Right kidney (tissue), 1 donor: ENCODE measurements at regions not wholly inside any gene's neighbourhood (a gene's known extent, or its start where the extent isn't known, plus 50 kb on each side); places are given as distances from the start of the nearest gene placed in this dataset.

ENCODE experiments used
- DNase-seq: peaks from one replicate; pipeline ENCODE4 v3.0.0-alpha.2; 2016

DNA sequence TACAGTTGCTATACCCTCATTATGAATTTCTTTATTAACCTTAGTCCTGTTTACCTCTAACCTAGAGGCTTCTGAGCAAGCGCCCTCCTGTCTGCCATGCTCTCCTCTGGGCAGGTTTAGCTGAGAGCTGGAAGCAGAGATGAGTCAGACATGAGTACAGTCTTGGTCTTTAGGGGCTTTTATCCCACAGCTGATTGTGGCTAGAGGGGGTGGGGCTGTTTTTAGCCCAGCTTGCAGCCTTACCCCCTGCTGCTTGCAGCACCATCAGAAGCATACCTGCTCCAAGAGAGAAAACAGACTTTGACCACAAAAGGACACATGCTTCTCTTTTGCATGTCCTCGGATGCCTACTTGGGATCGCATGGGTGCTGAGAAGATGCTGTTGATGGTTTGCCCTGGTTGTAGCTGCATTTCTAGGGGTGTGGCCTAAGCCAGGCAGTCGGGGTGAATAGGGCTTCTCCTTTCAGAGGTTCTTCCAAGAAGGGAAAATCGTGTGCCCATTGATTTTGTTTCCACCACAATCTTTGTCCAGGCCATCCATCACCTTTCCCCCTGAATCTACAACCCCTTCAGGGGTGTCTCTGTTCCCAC lies 115.0 kb upstream of the LGALSL start:
- DNase-seq: no peak

DNA sequence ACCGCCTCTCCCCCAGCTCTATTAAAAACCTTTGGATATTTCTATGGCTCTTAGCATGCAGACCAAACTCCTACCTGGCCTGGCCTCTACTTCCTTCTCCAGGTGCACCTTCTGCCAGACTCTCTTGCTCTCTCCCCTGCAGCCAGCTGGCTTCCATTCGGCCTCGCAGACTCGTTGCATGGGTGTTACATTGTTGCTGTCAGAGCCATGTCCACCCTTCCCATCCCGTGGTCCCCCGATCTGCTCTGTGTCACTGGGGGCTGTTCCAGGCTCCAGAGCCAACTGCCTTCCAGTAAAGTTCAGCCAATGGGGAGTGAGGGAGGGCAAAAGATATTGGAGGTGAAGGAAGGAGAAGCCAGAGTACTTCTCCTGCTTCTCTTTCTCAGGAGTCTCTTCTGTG lies 112.5 kb upstream of the LGALSL start:
- DNase-seq: no peak

DNA sequence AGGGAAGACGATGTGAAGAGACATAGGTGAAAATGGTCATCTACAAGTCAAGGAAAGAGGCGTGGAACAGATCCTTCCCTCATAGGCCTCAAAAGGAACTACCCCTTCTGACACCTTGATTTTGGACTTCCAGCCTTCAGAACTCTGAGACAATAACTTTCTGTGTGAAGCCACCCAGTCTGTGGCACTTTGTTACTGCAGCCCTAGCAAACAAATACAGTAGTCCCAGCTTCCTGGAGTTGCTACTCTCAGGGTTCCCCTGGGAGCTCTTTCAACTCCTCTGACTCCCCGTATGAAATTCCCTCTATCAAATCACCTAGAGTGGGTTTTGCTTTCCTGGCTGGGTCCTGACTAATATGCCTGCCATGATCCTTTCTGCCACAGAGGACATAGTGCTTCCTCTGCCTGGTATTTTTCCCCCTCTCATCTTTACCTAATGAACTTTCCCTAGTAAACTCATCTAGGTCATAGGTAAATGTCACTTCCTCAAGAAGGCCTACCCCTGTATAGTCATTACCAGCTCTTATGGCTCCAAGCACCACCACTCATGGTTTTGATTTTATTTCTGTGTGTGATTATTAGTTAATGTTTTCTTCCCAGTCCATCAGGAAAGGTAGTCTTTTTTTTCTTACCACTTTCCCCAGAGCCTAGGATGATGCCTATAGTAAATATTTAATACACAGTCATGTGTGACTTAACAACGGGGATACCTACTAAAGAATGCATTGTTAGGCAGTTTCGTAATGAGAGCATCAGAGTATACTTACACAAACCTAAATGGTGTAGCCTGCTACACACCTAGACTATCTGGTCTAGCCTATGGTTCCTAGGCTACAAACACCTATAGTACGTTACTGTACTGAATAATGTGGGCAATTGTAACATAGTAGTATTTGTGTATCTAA lies 111.5 kb upstream of the LGALSL start:
- no peak for DNase-seq

DNA sequence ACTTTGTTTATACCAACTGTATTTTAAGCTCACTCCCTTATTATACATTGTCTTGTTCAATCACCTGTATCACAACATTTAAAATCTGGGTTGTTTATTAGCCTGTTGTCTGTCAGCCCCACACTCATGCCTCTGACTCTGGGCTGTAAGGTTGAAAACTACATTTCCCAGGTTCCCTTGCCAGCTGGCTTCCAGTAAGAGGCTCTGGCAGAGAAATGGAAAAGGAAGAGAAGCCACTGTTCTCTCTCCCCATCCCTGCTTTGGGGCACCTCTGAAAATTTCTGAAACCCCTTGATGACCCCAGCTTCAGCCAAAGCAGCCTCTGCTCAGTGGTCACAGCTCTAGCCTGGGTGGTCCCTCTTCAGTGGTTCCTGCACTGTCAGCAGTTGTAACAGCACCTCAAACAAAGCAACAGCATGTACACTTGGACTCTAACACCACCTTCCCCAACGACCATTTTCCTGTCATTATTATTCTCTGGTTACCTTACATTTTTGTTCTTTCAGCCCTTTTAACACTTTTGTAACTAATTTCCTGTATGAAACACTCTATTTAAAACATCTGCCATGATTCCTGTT lies 108.9 kb upstream of the LGALSL start:
- no peak for DNase-seq

DNA sequence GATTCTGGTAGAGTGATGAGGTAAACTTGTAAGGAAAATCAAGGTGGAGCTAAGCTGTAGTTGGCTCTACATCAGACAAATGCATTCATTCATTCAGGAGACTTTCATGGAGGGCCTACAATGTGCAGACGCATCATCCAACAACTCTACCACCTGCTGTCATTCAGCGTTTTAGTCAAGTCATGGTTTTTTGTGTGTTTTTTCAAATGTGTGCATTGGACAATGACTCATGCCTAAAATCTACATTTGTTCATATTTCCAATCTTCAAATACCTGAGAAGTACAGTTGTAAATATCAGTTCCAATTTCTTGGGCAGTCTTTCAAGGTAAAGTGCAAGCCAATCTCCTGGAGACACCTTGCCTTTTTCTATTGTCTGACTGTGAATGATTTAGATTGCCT lies 108.0 kb upstream of the LGALSL start:
- DNase-seq: no peak

DNA sequence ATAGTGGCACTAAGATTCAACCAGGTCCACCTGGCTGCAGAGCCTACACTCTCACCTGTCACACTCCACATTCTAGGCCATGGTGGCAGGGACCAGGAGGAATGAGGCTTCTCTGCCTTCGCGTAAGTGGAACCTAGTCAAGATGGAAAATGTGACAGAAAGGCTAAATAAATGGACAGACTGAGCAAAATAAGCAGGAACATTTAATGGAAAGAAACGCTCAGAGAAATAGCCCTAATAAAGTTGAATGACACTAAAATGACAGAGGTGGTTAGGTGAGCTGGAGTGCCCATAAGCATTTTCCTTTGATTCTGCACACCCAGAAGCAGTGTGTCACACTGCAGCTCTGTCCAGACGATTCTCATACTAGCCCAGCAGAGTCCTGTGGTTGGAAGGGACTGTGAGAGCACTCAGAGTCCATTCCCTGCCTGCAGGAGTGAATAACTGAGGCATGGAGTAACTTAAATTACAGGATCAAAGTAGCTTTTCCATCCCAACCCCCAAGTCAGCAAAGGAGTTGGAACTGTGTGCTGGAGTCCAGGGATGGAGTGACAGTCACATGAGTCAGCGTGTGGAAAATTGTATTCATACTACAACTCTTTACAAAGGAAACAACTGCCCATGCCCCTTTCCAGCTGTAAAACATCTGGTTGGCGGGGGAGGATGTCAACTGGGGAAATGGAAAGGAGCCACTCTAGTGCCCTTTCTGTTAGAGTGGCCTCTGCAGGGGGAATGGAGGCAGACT lies 105.4 kb upstream of the LGALSL start:
- no peak for DNase-seq

DNA sequence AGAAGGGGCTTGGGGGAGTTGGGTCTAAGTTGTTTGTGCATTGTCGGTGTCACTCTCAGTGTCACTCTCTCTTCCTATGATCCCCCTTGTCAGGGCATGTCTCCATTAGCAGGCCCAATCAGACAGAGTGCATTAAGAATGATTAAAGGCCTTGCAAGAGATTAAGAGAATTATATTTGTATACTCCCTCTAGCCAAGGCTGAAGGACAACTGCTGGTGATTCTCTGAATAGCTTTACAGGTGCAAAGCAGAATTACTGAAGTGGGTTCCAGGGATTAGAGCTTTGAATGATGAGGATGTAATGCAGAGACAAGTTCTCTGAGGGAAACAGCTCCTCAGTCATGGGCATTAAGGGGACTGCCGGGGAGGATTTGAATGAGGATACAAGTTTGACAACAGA lies 104.8 kb upstream of the LGALSL start:
- no peak for DNase-seq

DNA sequence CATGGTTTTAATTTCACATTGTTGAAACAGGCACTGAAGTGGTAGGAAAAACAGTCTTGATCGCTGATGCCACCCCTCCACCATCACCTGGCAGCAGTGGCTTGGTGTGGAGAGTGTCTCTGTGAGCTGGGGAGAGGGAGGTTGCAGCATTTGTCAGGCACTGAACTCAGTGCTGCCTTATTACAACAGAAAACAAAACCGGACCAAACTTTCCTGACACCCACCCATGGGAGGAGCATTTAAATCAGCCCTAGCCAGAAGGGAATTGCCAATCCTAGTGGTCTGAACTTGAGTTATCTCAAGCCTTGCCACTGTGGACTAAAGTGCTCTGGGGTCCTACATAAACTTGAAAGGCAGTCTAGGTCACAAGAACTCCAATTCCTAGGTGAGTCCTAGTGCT lies 103.0 kb upstream of the LGALSL start:
- DNase-seq: no peak

DNA sequence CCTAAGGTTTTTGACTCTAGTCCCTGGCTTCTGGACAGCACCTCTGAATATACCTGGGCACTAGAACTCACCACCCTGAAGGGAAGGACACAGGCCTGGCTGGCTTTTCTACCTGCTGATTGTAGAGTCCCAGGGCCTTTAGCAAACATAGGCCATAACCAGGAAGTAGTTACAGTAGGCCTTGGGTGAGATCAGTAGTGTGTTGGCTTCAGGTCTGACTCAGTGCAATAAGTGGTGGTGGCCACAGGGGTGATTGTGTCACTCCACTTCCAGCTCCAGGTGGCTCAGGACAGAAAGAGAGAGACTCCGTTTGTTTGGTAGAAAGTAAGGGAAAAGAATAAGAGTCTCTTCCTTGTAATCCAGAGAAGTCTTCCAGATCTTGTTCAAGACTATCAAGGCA lies 101.7 kb upstream of the LGALSL start:
- no peak for DNase-seq

DNA sequence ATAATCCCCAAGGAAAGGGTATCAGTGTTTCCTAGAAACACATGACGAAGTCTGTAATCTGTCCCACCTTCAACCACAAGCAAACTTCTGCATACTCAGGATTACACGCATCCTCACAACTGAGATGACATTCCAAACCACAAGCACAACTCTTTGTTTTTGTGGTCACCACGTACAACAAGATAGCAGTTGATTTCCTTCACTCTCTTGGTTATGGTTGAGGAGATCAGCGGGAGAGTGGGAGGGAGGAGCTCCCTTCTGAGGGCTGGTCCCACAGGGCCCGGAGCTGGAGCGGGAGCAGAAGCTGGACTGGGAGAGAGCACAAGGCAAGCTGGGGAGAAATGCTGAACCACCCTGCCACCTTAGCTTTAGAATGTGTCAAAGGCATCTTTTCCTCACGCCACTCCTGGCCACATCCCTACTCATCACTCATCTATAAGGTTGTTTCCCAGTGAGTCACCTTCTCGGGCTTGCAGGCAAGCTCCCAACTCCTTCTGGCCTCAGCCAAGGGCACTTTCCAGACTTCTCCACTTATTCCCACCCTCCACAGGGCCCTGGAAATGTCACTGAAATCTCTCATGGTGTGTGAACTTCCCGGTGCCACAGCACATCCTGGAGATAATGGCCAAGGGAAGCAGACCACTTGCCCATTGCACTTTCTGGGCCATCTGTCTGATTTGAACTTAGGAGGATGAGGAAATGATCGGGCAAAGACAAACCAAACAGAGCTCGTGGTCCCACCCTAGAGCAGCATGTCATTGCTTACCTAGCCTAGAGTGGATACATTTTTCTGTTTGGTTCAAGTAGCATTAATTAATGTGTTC lies 98.9 kb upstream of the LGALSL start:
- no peak for DNase-seq

DNA sequence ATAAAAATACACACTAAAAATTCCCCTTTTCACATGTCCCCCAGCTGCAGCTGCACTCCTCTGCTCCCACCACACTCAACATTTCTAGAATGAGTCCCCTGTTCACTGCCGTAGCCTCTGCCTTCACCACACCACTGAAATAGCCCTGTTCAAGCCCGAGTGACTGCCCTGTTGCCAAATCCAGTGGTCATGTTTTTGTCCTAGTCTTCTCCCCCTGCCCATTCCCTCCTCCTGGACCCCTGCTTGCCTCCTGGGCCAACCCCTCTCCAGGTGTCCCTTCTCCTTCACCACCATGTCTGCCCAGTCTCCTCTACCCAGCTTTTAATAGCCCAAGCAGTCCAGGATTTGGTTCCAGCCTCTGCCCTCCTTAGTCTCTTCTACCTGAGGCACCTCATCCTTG lies 97.1 kb upstream of the LGALSL start:
- no peak for DNase-seq

DNA sequence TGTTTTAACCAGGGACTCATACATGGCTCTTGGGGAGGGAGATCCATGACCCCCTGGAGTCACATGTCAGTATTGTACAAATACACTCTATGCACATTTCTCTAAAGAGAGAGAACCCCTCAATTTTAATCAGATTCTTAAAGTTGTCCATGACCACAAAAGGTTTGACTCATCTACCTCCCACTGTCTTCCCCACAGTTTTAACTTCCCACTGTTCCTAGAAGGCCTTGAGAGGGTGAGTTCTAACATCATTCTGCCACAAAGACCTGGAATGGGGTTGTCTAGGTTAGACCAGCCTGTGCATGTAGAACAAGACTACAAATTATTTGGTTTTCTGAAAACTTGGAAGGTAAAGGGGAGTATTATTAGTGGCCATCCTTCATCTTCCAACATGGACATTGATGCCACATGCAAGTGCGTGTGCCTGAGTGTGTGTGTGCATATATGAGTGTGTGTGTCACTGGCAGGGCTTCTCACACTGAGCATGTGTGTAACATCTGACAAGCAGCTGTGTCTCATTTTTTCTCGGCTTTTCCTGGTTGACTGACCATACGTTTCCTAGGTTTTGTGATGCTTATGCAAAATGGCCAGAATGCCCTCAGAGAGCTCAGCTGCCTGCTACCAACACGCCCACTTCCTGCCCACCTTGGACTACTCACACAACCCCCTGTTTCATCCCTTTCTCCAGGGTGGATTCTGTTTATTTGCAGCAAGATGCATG lies 94.6 kb upstream of the LGALSL start:
- no peak for DNase-seq

DNA sequence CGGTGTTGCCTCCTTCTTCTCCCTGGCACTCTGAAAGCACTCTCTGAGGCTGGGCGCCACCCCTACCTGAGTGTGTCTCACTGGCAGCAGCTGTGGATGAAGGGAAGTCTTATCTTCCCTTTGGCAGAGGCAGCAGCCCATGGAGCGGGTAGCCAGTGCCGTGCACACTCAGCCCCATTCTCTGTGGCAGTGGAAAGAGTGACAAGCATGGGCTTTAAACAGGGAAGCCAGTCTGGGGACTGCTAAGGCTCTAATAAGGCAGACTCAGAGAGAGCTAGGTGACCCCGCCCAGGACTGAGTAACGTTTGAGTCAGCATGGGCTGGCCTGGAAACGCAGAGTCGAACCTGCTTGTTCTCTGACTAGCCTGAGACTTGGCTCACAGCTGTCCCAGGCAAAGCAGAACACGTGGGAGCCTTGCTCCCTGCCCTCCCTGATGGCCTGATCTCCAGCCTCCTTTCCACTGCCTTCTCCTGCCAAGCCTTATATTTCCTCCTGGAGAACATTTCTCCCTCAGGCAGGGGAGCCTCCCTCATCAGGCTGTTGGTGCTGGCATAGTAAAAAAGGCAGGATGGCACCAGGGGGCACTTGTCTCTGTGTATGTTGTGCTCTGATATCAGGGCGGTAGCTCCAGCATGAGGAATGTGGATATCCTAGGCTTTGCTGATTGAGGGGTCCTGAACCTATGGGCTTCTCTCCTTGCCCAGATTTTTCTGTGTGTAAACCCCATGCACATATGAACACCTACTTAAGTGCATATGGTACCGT lies 93.9 kb upstream of the LGALSL start:
- DNase-seq: no peak

DNA sequence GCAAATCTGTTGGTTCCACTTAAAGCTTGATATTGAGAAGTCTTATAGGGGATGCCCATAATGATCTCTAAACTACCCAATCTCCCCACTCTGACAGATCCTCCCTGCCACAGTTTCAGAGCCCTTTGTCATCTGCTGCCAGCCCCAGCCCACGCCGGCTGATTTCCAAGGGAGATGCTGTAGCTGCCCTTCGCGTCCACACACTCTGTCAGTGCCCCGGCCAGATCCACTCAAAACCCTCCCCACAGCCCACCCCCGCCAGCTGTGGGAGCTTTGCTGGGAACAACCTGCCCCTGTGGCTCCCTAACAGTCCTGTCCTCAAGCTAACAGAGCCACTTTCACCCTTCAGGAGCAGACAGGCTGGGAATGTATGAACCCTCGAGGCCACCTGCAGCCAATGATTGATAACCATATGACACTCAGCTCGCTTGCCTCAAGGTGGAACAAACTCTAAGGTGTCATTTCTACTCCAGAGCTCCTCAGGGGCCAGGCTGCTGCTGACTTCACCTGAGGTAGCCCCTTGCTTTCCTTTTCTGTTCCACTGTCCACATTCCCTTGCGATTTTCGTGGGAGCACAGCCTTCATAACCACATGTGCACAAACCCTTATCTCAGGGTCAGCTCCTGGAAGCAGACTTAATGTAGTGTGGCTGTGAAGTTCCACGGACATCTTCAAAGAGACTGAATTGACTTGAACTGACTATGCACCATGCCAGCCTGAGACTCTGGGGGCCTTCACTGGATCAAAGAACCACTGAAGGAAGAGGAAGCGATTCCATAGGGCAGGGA lies 92.6 kb upstream of the LGALSL start:
- DNase-seq: no peak

DNA sequence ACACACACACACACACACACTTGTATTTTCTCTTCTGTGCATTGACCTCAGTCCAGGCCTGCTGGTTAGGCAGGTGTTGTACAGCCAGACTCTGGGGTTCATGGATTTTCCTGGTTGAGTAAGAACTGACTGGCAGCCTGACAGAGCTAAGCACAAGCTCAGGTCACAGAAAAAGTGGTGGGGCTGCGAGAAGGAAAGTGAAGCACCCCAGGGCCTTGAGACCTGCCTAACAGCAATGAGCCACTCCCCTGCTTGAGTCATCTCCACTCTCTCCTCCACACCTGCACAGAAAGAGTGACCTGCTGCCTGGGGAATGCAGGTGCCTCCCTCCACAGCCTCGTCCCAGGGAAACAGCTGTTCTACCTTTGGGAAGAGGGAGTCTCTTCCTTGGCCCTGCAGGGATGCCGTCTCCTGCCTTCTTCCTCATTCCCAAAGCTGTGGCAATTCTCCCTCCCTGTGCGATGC lies 91.4 kb upstream of the LGALSL start:
- DNase-seq: no peak

DNA sequence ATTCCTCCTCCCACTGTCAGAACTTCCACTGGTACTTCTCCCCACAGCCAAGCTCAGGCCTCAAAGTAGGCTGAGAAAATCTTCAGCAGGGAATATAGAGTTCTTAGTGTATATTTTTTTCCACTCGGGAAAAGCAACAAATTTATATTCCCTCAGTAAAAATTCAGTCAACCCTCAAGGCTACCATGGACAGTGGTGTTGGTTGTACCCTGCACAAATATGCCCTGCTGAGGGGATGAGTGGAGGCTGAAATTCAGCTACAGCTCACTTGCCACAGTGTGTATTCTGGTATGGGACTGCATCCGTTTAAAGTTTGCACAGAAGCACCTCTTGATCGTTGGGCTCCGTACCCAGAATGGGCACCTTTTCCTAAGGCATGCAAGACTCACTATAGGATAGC lies 90.8 kb upstream of the LGALSL start:
- DNase-seq: no peak

DNA sequence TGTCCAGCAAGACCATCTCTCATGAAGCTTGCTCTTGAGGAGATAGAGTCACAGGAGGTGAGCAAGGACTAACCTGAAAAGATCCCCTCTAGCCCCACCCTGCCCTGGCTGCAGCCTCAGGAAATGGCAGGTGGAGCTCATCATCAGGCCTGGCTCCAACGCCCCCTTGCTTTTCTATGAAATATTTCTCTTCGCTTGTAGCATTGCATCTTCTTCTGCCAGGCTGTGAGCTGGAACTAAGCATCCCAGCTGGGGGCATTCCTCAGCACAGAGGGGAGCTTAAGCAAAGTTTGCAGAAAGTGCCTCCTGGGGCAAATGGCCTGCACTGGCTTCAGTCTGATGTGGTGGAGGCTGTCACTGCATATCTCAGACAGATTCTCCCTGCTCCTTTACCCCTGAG lies 90.1 kb upstream of the LGALSL start:
- DNase-seq: no peak

DNA sequence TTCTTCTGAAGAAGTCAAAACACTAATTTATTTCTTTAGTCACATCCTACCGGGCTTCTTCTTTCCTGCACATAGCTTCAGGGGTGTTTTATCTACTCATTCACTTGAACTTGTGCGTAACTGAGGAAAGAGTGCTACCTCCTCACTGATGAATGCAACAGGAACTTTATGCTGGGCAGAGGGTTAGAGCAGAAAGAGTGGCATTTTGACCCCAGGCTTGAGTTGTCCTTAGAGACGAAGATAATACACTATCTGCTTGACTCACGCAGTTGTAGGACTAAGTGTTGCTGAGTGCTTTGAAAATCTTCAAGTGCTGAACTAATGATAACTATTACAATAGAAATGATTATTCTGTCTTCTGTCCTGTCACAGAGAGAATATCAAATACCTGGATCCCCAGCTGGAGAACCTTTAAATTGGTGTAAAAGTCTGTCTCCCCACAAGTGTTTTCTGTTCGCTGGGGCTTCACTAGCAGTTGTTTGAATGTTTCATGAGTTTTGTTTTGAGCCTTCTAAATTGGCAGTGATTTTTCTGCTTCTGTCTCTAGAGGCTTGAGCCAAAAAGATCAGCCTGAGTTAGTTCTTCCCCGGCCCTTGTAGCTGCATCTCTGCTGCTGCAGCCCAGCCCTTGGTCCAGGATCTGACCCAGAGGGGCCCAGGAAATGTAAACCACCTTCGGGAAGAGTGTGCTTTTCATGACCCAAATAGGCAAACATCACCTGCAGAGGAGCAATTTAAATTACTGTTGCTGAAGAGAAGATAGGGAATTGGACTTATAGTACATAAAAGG lies 86.3 kb upstream of the LGALSL start:
- DNase-seq: no peak

DNA sequence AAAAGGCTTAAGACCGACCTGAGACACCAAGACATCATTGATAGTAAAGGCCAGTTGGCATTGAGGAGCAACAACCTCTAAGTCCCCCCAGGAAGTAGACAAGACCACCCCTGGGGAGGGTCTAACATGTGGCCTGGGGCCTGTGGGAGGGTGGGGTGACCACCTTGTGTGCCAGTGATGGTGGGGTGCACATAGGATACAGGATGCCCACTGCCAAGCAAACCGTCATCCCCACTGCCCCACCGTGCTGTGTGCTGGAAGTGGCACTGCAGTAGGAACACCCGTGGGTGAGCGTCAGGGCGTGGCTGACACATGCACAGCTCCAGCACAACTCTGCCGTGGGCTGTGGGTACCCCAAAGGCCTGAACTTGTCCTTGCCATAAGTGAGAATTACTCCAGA lies 84.3 kb upstream of the LGALSL start:
- no peak for DNase-seq
